SU-DHL-6 (cell line): ENCODE measurements at regions not wholly inside any gene's neighbourhood (a gene's known extent, or its start where the extent isn't known, plus 50 kb on each side); places are given as distances from the start of the nearest gene placed in this dataset.

Experiments used
- CTCF ChIP-seq: fragments of 200-600 bp; sonication (generic); IDR thresholded peaks from one replicate; pipeline ENCODE4 v1.5.1; 2017; ENCODE audit warnings: antibody characterized with exemption, mild to moderate bottlenecking, low read length, moderate library complexity; ENCODE audit not compliant: insufficient read depth, poor library complexity, severe bottlenecking
- EZH2phosphoT487 ChIP-seq: fragments of 200-600 bp; sonication (generic), shearing (Covaris generic); conservative IDR thresholded peaks from 2 replicates; pipeline ENCODE4 v1.6.1; 2018; ENCODE audit warnings: mild to moderate bottlenecking, antibody characterized with exemption, low read length, moderate library complexity, mixed read lengths

GRCh38 chr14:29392287-29392686, 535.4 kb downstream of the PRKD1 start:
- TF ChIP-seq CTCF, result no peak
- no peak for TF ChIP-seq EZH2phosphoT487
